ENCODE measurements at regions not wholly inside any gene's neighbourhood (a gene's known extent, or its start where the extent isn't known, plus 50 kb on each side); places are given as distances from the start of the nearest gene placed in this dataset.

- no peak overlapping the region for H3K4me2 ChIP-seq
- H2AFZ ChIP-seq (ENCODE audit: low read depth), result no peak overlapping the region
- H3K9me3 ChIP-seq, result no peaks in the 10 kb centered on the region
- no peak overlapping the region for H3K27ac ChIP-seq (ENCODE audit: low read depth in 2 of 2, low read length in 1 of 2)
- no peaks in the 10 kb centered on the region for H3K27me3 ChIP-seq (ENCODE audit: insufficient read depth)
- no peaks in the 10 kb centered on the region for H4K20me1 ChIP-seq (ENCODE audit: insufficient read depth)
- H3F3A ChIP-seq (replicated peaks; ENCODE audit: insufficient read depth), result no peaks in the 10 kb centered on the region
- 5% methylated on average over 1 of the region's 1 CpG for WGBS (ENCODE audit: low lambda C conversion rate)
- H3K9me2 ChIP-seq, result no peaks in the 10 kb centered on the region
- H3K79me2 ChIP-seq (ENCODE audit: insufficient read depth), result no peaks in the 10 kb centered on the region
- no peak for DNase-seq
- no peaks in the 10 kb centered on the region for H3K4me1 ChIP-seq (ENCODE audit: control insufficient read depth in 1 of 2, insufficient read depth in 2 of 2, low read depth in 1 of 2, low read length in 1 of 2)
- POLR2A ChIA-PET, result no interaction called here
- TF ChIP-seq POLR2AphosphoS5 (IDR thresholded peaks at IDR 0.05; ENCODE audit: low read depth, low read length) (no peak), GATA2 (CRISPR knock-in tag; IDR thresholded peaks at IDR 0.05) (no peak), RXRA (IDR thresholded peaks at IDR 0.05; ENCODE audit: borderline replicate concordance, low read depth) (no peak)
- no peaks in the 10 kb centered on the region for H3K36me3 ChIP-seq (replicated peaks in 1 of 2; ENCODE audit: control insufficient read depth in 1 of 2, insufficient read depth in 2 of 2, low read length in 1 of 2)
- CTCF ChIA-PET, result no interaction called here
- H3K9ac ChIP-seq, result no peak overlapping the region
- H3K4me3 ChIP-seq (ENCODE audit: low read depth in 2 of 2, low read length in 1 of 2), result no peak overlapping the region
Observed at GRCh38 chr2:139359818-139360217, 579.6 kb upstream of the NXPH2 start.

GRCh38 chr2:139357972-139358371 is 577.8 kb upstream of the NXPH2 start:
- H3K4me3 ChIP-seq (ENCODE audit: low read depth in 2 of 2, low read length in 1 of 2), result no peak overlapping the region
- no peak overlapping the region for H3K4me2 ChIP-seq
- no peak for DNase-seq
- CTCF ChIA-PET, result no interaction called here
- H3K9me2 ChIP-seq, result no peaks in the 10 kb centered on the region
- peaks cover 0 to 2% of the 10 kb centered on the region in 2 experiments; a peak in 1 of 4 replicates for H3K4me1 ChIP-seq (ENCODE audit: control insufficient read depth in 1 of 2, insufficient read depth in 2 of 2, low read depth in 1 of 2, low read length in 1 of 2)
- no peaks in the 10 kb centered on the region for H3F3A ChIP-seq (replicated peaks; ENCODE audit: insufficient read depth)
- TF ChIP-seq SMC3 (IDR thresholded peaks at IDR 0.05; ENCODE audit: low read depth, low read length) (no peak), RAD21 (IDR thresholded peaks at IDR 0.05; ENCODE audit: low read length) (no peak), RCOR1 (IDR thresholded peaks at IDR 0.05; ENCODE audit: low read length) (no peak)
- no peak overlapping the region for H2AFZ ChIP-seq (ENCODE audit: low read depth)
- no peak overlapping the region for H3K27ac ChIP-seq (ENCODE audit: low read depth in 2 of 2, low read length in 1 of 2)
- no peaks in the 10 kb centered on the region for H4K20me1 ChIP-seq (ENCODE audit: insufficient read depth)
- 47% methylated on average over 3 of the region's 3 CpGs for WGBS (ENCODE audit: low lambda C conversion rate)
- no peak overlapping the region for H3K9ac ChIP-seq
- no peaks in the 10 kb centered on the region for H3K9me3 ChIP-seq
- POLR2A ChIA-PET, result no interaction called here
- H3K79me2 ChIP-seq (ENCODE audit: insufficient read depth), result no peaks in the 10 kb centered on the region
- no peaks in the 10 kb centered on the region for H3K36me3 ChIP-seq (replicated peaks in 1 of 2; ENCODE audit: control insufficient read depth in 1 of 2, insufficient read depth in 2 of 2, low read length in 1 of 2)
- H3K27me3 ChIP-seq (ENCODE audit: insufficient read depth), result no peaks in the 10 kb centered on the region

- Histone ChIP-seq H3F3A (replicated peaks; ENCODE audit: insufficient read depth) (no peaks in the 10 kb centered on the region), H3K9me3 (no peaks in the 10 kb centered on the region), H3K9me2 (no peaks in the 10 kb centered on the region), H3K4me1 (ENCODE audit: control insufficient read depth in 1 of 2, insufficient read depth in 2 of 2, low read depth in 1 of 2, low read length in 1 of 2) (peaks cover 0 to 2% of the 10 kb centered on the region in 2 experiments; a peak in 1 of 4 replicates), H3K36me3 (replicated peaks in 1 of 2; ENCODE audit: control insufficient read depth in 1 of 2, insufficient read depth in 2 of 2, low read length in 1 of 2) (no peaks in the 10 kb centered on the region), H3K4me2 (no peak overlapping the region), H3K4me3 (ENCODE audit: low read depth in 2 of 2, low read length in 1 of 2) (no peak overlapping the region), H3K9ac (no peak overlapping the region), H3K27ac (ENCODE audit: low read depth in 2 of 2, low read length in 1 of 2) (no peak overlapping the region), H4K20me1 (ENCODE audit: insufficient read depth) (no peaks in the 10 kb centered on the region), H2AFZ (ENCODE audit: low read depth) (no peak overlapping the region), H3K27me3 (ENCODE audit: insufficient read depth) (no peaks in the 10 kb centered on the region), H3K79me2 (ENCODE audit: insufficient read depth) (no peaks in the 10 kb centered on the region)
- ChIA-PET POLR2A (no interaction called here), CTCF (no interaction called here)
- no peak for TF ChIP-seq FOSL2 (IDR thresholded peaks at IDR 0.05; ENCODE audit: borderline replicate concordance, low read depth)
- no peak for TF ChIP-seq MAX (IDR thresholded peaks at IDR 0.05; ENCODE audit: low read depth)
- TF ChIP-seq SMC3 (IDR thresholded peaks at IDR 0.05; ENCODE audit: low read depth, low read length), result no peak
- WGBS (ENCODE audit: low lambda C conversion rate), result 19% methylated on average over 1 of the region's 1 CpG
- DNase-seq, result no peak
Observed at GRCh38 chr2:139354518-139354917, 574.3 kb upstream of the NXPH2 start.

All from SK-N-SH (cell line).